ENCODE measurements at regions not wholly inside any gene's neighbourhood (a gene's known extent, or its start where the extent isn't known, plus 50 kb on each side); places are given as distances from the start of the nearest gene placed in this dataset.
A peak's percentile ranks its signal among the peaks of the same experiment; 100 is the strongest.

GRCh38 chr1:83583351-83584014 is 415.4 kb downstream of the TTLL7 start:
- Histone ChIP-seq H3K4me3 (no peak overlapping the region), H3K4me2 (ENCODE audit: control insufficient read depth, insufficient read depth) (no peak overlapping the region), H3K27me3 (replicated peaks in 1 of 2; ENCODE audit: control insufficient read depth in 2 of 2, insufficient read depth in 2 of 2, low read length in 1 of 2) (no peaks in the 10 kb centered on the region), H3K4me1 (ENCODE audit: control insufficient read depth, insufficient read depth, low read length) (no peaks in the 10 kb centered on the region), H3K9ac (ENCODE audit: control insufficient read depth, insufficient read depth, low read length) (no peak overlapping the region), H3K79me2 (ENCODE audit: control insufficient read depth, insufficient read depth, low read length) (no peaks in the 10 kb centered on the region), H2AFZ (ENCODE audit: control insufficient read depth, low read depth, low read length) (no peak overlapping the region), H4K20me1 (ENCODE audit: control insufficient read depth, insufficient read depth) (no peaks in the 10 kb centered on the region), H3K36me3 (ENCODE audit: control insufficient read depth in 2 of 2, insufficient read depth in 2 of 2, low read length in 1 of 2) (no peaks in the 10 kb centered on the region), H3K27ac (ENCODE audit: control insufficient read depth, insufficient read depth) (no peak overlapping the region), H3K9me3 (replicated peaks; ENCODE audit: control insufficient read depth, insufficient read depth, low read length) (peaks cover 7% of the 10 kb centered on the region; the same call in 2 of the 3 replicates)
- intact Hi-C loops (cut with micrococcal nuclease; ENCODE audit: unreplicated experiment) (loop anchor here (10.0 kb wide), 1 partner anchor 809 kb away; no protein-coding TSS in a partner anchor), in situ Hi-C loops (cut with MboI) (no loop called here)
- 39% methylated on average over 4 of the region's 4 CpGs for WGBS (ENCODE audit: insufficient coverage, insufficient replicate concordance, low lambda C conversion rate, missing lambda C conversion rate)
- BruUV-seq (replicated peaks), result no TSS peak
- CTCF ChIA-PET, result no interaction called here
- FAIRE-seq, result peak; percentile 47
- DNase-seq (ENCODE audit: low read depth, low spot score), result no peak
- ATAC-seq, result peak; percentile 70
- RAD21 ChIA-PET (ENCODE audit: unreplicated experiment), result no interaction called here
- POLR2A ChIA-PET, result no interaction called here
- SMC1A ChIA-PET (ENCODE audit: uncharacterized antibody, unreplicated experiment), result no interaction called here
- TF ChIP-seq GABPA (IDR thresholded peaks at IDR 0.05; ENCODE audit: low read depth) (no peak), POU2F2 (IDR thresholded peaks at IDR 0.05; ENCODE audit: borderline replicate concordance, low read depth, low read length) (no peak), PRDM15 (CRISPR knock-in tag; IDR thresholded peaks at IDR 0.05) (no peak), FOS (IDR thresholded peaks at IDR 0.05; ENCODE audit: borderline replicate concordance, extremely low read depth, insufficient read length) (no peak), HDAC6 (IDR thresholded peaks at IDR 0.05; ENCODE audit: unreplicated experiment) (no peak), BCL11A (IDR thresholded peaks at IDR 0.05; ENCODE audit: low read depth, low read length) (no peak), WRNIP1 (IDR thresholded peaks at IDR 0.05; ENCODE audit: borderline replicate concordance, low read depth, low read length) (no peak), BRCA1 (IDR thresholded peaks at IDR 0.05; ENCODE audit: low read depth, low read length) (no peak), RB1 (IDR thresholded peaks at IDR 0.05; ENCODE audit: borderline replicate concordance) (no peak), SPI1 (IDR thresholded peaks at IDR 0.05; ENCODE audit: borderline replicate concordance, insufficient read depth, low read depth, low read length) (no peak), ZNF274 (IDR thresholded peaks at IDR 0.05; ENCODE audit: insufficient read depth, insufficient read length) (no peak), SMC3 (IDR thresholded peaks at IDR 0.05; ENCODE audit: borderline replicate concordance, low read length) (peak; percentile 49; the same call in 1 of the 2 replicates), TCF12 (IDR thresholded peaks at IDR 0.05; ENCODE audit: low read depth, low read length) (no peak), IKZF1 (conservative IDR thresholded peaks at IDR 0.05) (no peak), KDM1A (IDR thresholded peaks at IDR 0.05; ENCODE audit: borderline replicate concordance) (no peak), ATF2 (IDR thresholded peaks at IDR 0.05; ENCODE audit: low read length) (no peak), RAD21 (IDR thresholded peaks at IDR 0.05; ENCODE audit: insufficient read depth, low read depth, low read length) (peak; percentile 70), SREBF2 (IDR thresholded peaks at IDR 0.05; ENCODE audit: low read length) (no peak), CTCF (IDR thresholded peaks at IDR 0.05 in 2 of 3, conservative IDR thresholded peaks at IDR 0.05 in 1 of 3; ENCODE audit: control insufficient read depth in 2 of 3, extremely low read depth in 1 of 3, insufficient read depth in 1 of 3, low read depth in 3 of 3, low read length in 3 of 3) (peak; percentile 30 to 37 (median 32); a peak in 5 of 6 replicates)
